ENCODE measurements at regions not wholly inside any gene's neighbourhood (a gene's known extent, or its start where the extent isn't known, plus 50 kb on each side); places are given as distances from the start of the nearest gene placed in this dataset.

GRCh38 chr6:156114541-156114940 lies 658.9 kb upstream of the NOX3 start:
- Histone ChIP-seq H3K27me3 (ENCODE audit: control insufficient read depth, extremely low read depth, insufficient read depth, low read length) (no peaks in the 10 kb centered on the region), H2AFZ (ENCODE audit: control insufficient read depth, low read length) (no peak overlapping the region), H3K4me1 (ENCODE audit: control insufficient read depth, extremely low read depth, insufficient read depth, low read length) (no peaks in the 10 kb centered on the region), H3K4me2 (ENCODE audit: control insufficient read depth, extremely low read depth, insufficient read depth, low read depth, low read length) (no peak overlapping the region), H3K4me3 (ENCODE audit: control insufficient read depth in 2 of 3, extremely low read depth in 1 of 3, insufficient read depth in 2 of 3, low read depth in 1 of 3, low read length in 3 of 3) (no peak overlapping the region), H3K9me1 (ENCODE audit: control insufficient read depth, extremely low read depth, insufficient read depth, low read length) (no peaks in the 10 kb centered on the region), H3K27ac (ENCODE audit: control insufficient read depth, insufficient read depth, low read length) (no peak overlapping the region), H4K20me1 (ENCODE audit: control insufficient read depth, extremely low read depth, insufficient read depth, low read length) (no peaks in the 10 kb centered on the region), H3K9ac (ENCODE audit: control insufficient read depth, extremely low read depth, insufficient read depth, low read length) (no peak overlapping the region), H3K36me3 (ENCODE audit: control insufficient read depth in 2 of 2, extremely low read depth in 1 of 2, insufficient read depth in 2 of 2, low read length in 2 of 2) (no peaks in the 10 kb centered on the region), H3K9me3 (ENCODE audit: control insufficient read depth, low read depth, low read length) (no peaks in the 10 kb centered on the region), H3K79me2 (ENCODE audit: control insufficient read depth, insufficient read depth, low read length) (no peaks in the 10 kb centered on the region)
- no peak for FAIRE-seq
- dilution Hi-C loops (cut with MboI; ENCODE audit: extremely low pct_ligation_motif_present, low sequenced_read_pairs), result no loop called here
- DNase-seq (ENCODE audit: low read depth, low spot score), result no peak
- no peak for TF ChIP-seq CTCF (optimal IDR thresholded peaks at IDR 0.05 in 1 of 3, IDR thresholded peaks at IDR 0.05 in 1 of 3, conservative IDR thresholded peaks at IDR 0.05 in 1 of 3; ENCODE audit: extremely low read depth in 1 of 3, insufficient read depth in 2 of 3, low read length in 3 of 3)
- no peak for TF ChIP-seq EZH2 (IDR thresholded peaks at IDR 0.05; ENCODE audit: low read length)

GRCh38 chr6:156113631-156114030 lies 658.0 kb upstream of the NOX3 start:
- dilution Hi-C loops (cut with MboI; ENCODE audit: extremely low pct_ligation_motif_present, low sequenced_read_pairs), result no loop called here
- H3K9ac ChIP-seq (ENCODE audit: control insufficient read depth, extremely low read depth, insufficient read depth, low read length), result no peak overlapping the region
- no peaks in the 10 kb centered on the region for H3K79me2 ChIP-seq (ENCODE audit: control insufficient read depth, insufficient read depth, low read length)
- DNase-seq (ENCODE audit: low read depth, low spot score) (no peak), FAIRE-seq (no peak)
- no peaks in the 10 kb centered on the region for H3K27me3 ChIP-seq (ENCODE audit: control insufficient read depth, extremely low read depth, insufficient read depth, low read length)
- H2AFZ ChIP-seq (ENCODE audit: control insufficient read depth, low read length), result no peak overlapping the region
- no peaks in the 10 kb centered on the region for H3K4me1 ChIP-seq (ENCODE audit: control insufficient read depth, extremely low read depth, insufficient read depth, low read length)
- H3K9me3 ChIP-seq (ENCODE audit: control insufficient read depth, low read depth, low read length), result no peaks in the 10 kb centered on the region
- H4K20me1 ChIP-seq (ENCODE audit: control insufficient read depth, extremely low read depth, insufficient read depth, low read length), result no peaks in the 10 kb centered on the region
- no peak overlapping the region for H3K27ac ChIP-seq (ENCODE audit: control insufficient read depth, insufficient read depth, low read length)
- H3K9me1 ChIP-seq (ENCODE audit: control insufficient read depth, extremely low read depth, insufficient read depth, low read length), result no peaks in the 10 kb centered on the region
- TF ChIP-seq EZH2 (IDR thresholded peaks at IDR 0.05; ENCODE audit: low read length) (no peak), CTCF (optimal IDR thresholded peaks at IDR 0.05 in 1 of 3, IDR thresholded peaks at IDR 0.05 in 1 of 3, conservative IDR thresholded peaks at IDR 0.05 in 1 of 3; ENCODE audit: extremely low read depth in 1 of 3, insufficient read depth in 2 of 3, low read length in 3 of 3) (no peak)
- no peak overlapping the region for H3K4me2 ChIP-seq (ENCODE audit: control insufficient read depth, extremely low read depth, insufficient read depth, low read depth, low read length)
- H3K4me3 ChIP-seq (ENCODE audit: control insufficient read depth in 2 of 3, extremely low read depth in 1 of 3, insufficient read depth in 2 of 3, low read depth in 1 of 3, low read length in 3 of 3), result no peak overlapping the region
- H3K36me3 ChIP-seq (ENCODE audit: control insufficient read depth in 2 of 2, extremely low read depth in 1 of 2, insufficient read depth in 2 of 2, low read length in 2 of 2), result no peaks in the 10 kb centered on the region

All from keratinocyte (primary cell).